Ishikawa (cell line): ENCODE measurements at regions not wholly inside any gene's neighbourhood (a gene's known extent, or its start where the extent isn't known, plus 50 kb on each side); places are given as distances from the start of the nearest gene placed in this dataset.

Source experiments
- TEAD4 ChIP-seq: IDR thresholded peaks from 2 replicates; pipeline ENCODE4 v1.6.1; 2012
- YY1 ChIP-seq: IDR thresholded peaks from 2 replicates; pipeline ENCODE4 v1.6.1; 2012; ENCODE audit warnings: low read depth

DNA sequence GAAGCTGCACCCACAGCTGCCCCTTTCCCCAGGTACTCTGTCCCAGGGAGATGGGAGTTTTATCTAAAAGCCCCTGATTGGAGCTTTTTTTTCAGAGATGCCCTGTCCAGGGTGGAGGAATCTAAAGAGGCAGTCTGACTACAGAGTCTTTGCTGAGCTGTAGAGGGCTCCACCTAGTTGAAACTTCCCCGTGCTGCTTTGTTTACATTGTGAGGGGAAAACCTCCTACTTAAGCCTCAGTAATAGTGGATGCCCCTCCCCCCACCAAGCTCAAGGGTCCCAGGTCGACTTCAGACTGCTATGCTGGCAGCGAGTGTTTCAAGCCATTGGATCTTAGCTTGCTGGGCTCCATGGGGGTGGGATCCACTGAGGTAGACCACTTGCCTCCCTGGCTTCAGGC is 470.1 kb upstream of the LARGE1 start:
- TF ChIP-seq TEAD4 (no peak), YY1 (no peak)
